CD8-positive, alpha-beta memory T cell (primary cell): ENCODE measurements at regions not wholly inside any gene's neighbourhood (a gene's known extent, or its start where the extent isn't known, plus 50 kb on each side); places are given as distances from the start of the nearest gene placed in this dataset.

Experiments
- CTCF ChIA-PET: fragments of 350-600 bp; sonication (Branson Sonifier 250); formaldehyde crosslinking; loops from one replicate; lab custom pipeline; 2021; ENCODE audit warnings: antibody characterized with exemption; lab: Charles Lee
- POLR2A ChIA-PET: fragments of 350-600 bp; sonication (Branson Sonifier 250); formaldehyde crosslinking; loops from one replicate; lab custom pipeline; 2021; ENCODE audit warnings: antibody characterized with exemption; lab: Charles Lee
- DNase-seq, 5 donors: peaks; one replicate each; pipeline versions ENCODE4 v3.0.0 to v3.0.0-alpha.2; 2020 to 2022; ENCODE audit warnings: mixed read lengths in 1 of 5
- H3K27ac ChIP-seq: one replicate; pipeline ENCODE4 v1.7.0; 2013; ENCODE audit warnings: low read depth, mild to moderate bottlenecking, low read length, moderate library complexity
- H3K27me3 ChIP-seq: 2 replicates; pipeline ENCODE4 v1.7.0; 2013; ENCODE audit warnings: low read length, mild to moderate bottlenecking; ENCODE audit not compliant: insufficient read depth, poor library complexity, severe bottlenecking
- H3K36me3 ChIP-seq: 2 replicates; pipeline ENCODE4 v1.7.0; 2013; ENCODE audit warnings: mild to moderate bottlenecking, low read length, moderate library complexity; ENCODE audit not compliant: insufficient read depth
- H3K4me1 ChIP-seq: 2 replicates; pipeline ENCODE4 v1.7.0; 2013; ENCODE audit warnings: mild to moderate bottlenecking, low read length, moderate library complexity; ENCODE audit not compliant: insufficient read depth
- H3K4me3 ChIP-seq: 2 replicates; pipeline ENCODE4 v1.7.0; 2013; ENCODE audit warnings: mild to moderate bottlenecking, low read length
- H3K9me3 ChIP-seq: 2 replicates; pipeline ENCODE4 v1.7.0; 2013; ENCODE audit warnings: mild to moderate bottlenecking, low read length
- H3K27ac Mint-ChIP-seq, 8 donors: one replicate each; pipeline ENCODE4 v1.8.0; 2020 to 2021; ENCODE audit warnings: mixed read lengths in 8 of 8, mild to moderate bottlenecking in 6 of 8, inconsistent platforms in 3 of 8, moderate library complexity in 3 of 8
- H3K27me3 Mint-ChIP-seq, 2 donors: one replicate each; pipeline ENCODE4 v1.8.0; 2020 to 2021; ENCODE audit warnings: mixed read lengths in 2 of 2, mild to moderate bottlenecking in 1 of 2, moderate library complexity in 1 of 2
- H3K36me3 Mint-ChIP-seq, 3 donors: one replicate each; pipeline ENCODE4 v1.8.0; 2020 to 2021; ENCODE audit warnings: mixed read lengths in 3 of 3, inconsistent platforms in 1 of 3, mild to moderate bottlenecking in 1 of 3
- H3K4me1 Mint-ChIP-seq, 3 donors: one replicate each; pipeline ENCODE4 v1.8.0; 2020 to 2021; ENCODE audit warnings: mixed read lengths in 3 of 3, inconsistent platforms in 1 of 3, mild to moderate bottlenecking in 1 of 3
- H3K4me3 Mint-ChIP-seq, 7 donors: one replicate each; pipeline ENCODE4 v1.8.0; 2020 to 2021; ENCODE audit warnings: mixed read lengths in 7 of 7, mild to moderate bottlenecking in 6 of 7, moderate library complexity in 4 of 7, inconsistent platforms in 2 of 7
- H3K9me3 Mint-ChIP-seq, 5 donors: one replicate each; pipeline ENCODE4 v1.8.0; 2020 to 2022; ENCODE audit warnings: mixed read lengths in 5 of 5, mild to moderate bottlenecking in 3 of 5, moderate library complexity in 2 of 5, inconsistent platforms in 1 of 5

DNA sequence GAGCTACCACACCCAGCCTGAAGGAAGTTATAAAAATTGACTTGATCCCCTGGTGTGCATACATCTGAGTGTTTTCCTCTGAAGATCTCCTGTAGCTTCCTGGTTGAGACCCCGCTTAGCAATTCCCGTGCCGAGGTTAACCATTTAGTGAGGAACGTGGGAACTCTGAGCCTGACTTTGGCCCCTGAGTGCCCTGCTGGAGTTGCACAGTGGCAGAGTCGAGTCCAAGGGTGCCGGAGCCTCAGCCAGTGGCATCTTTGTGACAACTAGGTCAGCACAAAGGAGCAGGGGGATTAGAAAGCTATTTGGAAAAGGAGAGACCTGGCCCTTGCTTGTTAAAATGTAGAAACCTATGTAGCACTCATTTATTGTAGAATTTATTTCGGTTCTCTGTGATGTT lies 561.2 kb upstream of the SALL3 start:
- H3K4me3 Mint-ChIP-seq = no peak overlapping the region
- peaks cover 0 to 2% of the 10 kb centered on the region in 2 donors for H3K27me3 Mint-ChIP-seq
- H3K27me3 ChIP-seq = no peaks in the 10 kb centered on the region
- H3K27ac ChIP-seq = no peak overlapping the region
- no peaks in the 10 kb centered on the region for H3K36me3 Mint-ChIP-seq
- H3K9me3 ChIP-seq = no peaks in the 10 kb centered on the region
- no peaks in the 10 kb centered on the region for H3K4me1 Mint-ChIP-seq
- DNase-seq = no peak
- CTCF ChIA-PET = no interaction called here
- H3K4me3 ChIP-seq = no peak overlapping the region
- POLR2A ChIA-PET = no interaction called here
- no peaks in the 10 kb centered on the region for H3K4me1 ChIP-seq
- H3K36me3 ChIP-seq = no peaks in the 10 kb centered on the region
- no peak overlapping the region for H3K27ac Mint-ChIP-seq
- H3K9me3 Mint-ChIP-seq = no peaks in the 10 kb centered on the region

GRCh38 chr18:78419171-78419570 lies 560.4 kb upstream of the SALL3 start:
- H3K27me3 ChIP-seq = no peaks in the 10 kb centered on the region

GRCh38 chr18:78420116-78420515 lies 559.5 kb upstream of the SALL3 start:
- H3K27ac Mint-ChIP-seq = no peak overlapping the region
- ChIA-PET CTCF (no interaction called here), POLR2A (no interaction called here)
- H3K36me3 Mint-ChIP-seq = no peaks in the 10 kb centered on the region
- no peaks in the 10 kb centered on the region for H3K9me3 ChIP-seq
- no peak overlapping the region for H3K4me3 Mint-ChIP-seq
- DNase-seq = no peak
- no peaks in the 10 kb centered on the region for H3K36me3 ChIP-seq
- no peaks in the 10 kb centered on the region for H3K27me3 ChIP-seq
- no peaks in the 10 kb centered on the region for H3K4me1 Mint-ChIP-seq
- peaks cover 0 to 2% of the 10 kb centered on the region in 2 donors for H3K27me3 Mint-ChIP-seq
- no peak overlapping the region for H3K27ac ChIP-seq
- H3K4me3 ChIP-seq = no peak overlapping the region
- no peaks in the 10 kb centered on the region for H3K9me3 Mint-ChIP-seq
- H3K4me1 ChIP-seq = no peaks in the 10 kb centered on the region

More at GRCh38 chr18:78419171-78419570, 560.4 kb upstream of the SALL3 start:
- ChIA-PET CTCF (no interaction called here), POLR2A (no interaction called here)
- DNase-seq = no peak
- Mint-ChIP-seq H3K27ac (no peak overlapping the region), H3K4me3 (no peak overlapping the region), H3K36me3 (no peaks in the 10 kb centered on the region), H3K4me1 (no peaks in the 10 kb centered on the region), H3K27me3 (peaks cover 0 to 2% of the 10 kb centered on the region in 2 donors), H3K9me3 (no peaks in the 10 kb centered on the region)
- Histone ChIP-seq H3K27ac (no peak overlapping the region), H3K36me3 (no peaks in the 10 kb centered on the region), H3K4me1 (no peaks in the 10 kb centered on the region), H3K4me3 (no peak overlapping the region), H3K9me3 (no peaks in the 10 kb centered on the region)

DNA sequence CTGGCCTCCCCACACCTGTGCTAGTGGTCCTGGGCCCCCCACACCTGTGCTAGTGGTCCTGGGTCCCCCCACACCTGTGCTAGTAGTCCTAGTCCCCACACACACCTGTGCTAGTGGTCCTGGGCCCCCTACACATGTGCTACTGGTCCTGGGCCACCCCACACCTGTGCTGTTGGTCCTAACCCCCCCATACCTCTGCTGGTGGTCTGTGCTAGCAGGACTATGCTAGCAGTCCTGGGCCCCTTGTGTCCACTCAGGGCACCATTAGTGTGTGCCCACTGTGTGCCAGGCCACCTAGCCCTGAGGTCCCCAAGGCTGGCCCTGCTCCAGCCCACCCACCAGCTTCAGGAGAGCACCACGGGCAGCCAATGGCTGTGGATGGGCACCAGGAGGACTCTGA lies 558.2 kb upstream of the SALL3 start:
- Histone ChIP-seq H3K27me3 (no peaks in the 10 kb centered on the region), H3K9me3 (no peaks in the 10 kb centered on the region), H3K27ac (no peak overlapping the region), H3K36me3 (no peaks in the 10 kb centered on the region), H3K4me3 (no peak overlapping the region), H3K4me1 (no peaks in the 10 kb centered on the region)
- Mint-ChIP-seq H3K9me3 (no peaks in the 10 kb centered on the region), H3K4me3 (peak overlapping the region in 1 of 7 donors; percentile 9), H3K36me3 (no peaks in the 10 kb centered on the region), H3K4me1 (no peaks in the 10 kb centered on the region), H3K27me3 (peaks cover 0 to 2% of the 10 kb centered on the region in 2 donors), H3K27ac (no peak overlapping the region)
- ChIA-PET CTCF (no interaction called here), POLR2A (no interaction called here)
- DNase-seq = no peak

DNA sequence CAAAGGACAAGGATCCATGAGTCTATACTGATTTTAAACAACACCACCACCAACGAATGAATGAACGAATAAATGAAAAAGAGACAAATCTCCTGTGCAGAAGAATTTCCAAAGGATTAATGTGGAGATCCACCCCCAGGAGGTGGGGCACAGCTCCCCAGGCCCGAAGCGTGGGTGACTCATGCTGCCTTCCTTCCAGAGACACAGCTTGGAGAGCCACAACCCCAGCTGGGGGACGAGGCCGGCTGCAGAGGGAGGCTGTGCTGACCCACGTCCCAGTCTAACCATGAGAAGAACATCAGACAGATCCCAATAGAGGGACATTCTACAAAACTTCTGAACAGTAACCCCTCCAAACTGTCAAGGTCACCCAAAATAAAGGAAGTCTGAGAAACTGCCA lies 557.3 kb upstream of the SALL3 start:
- POLR2A ChIA-PET = no interaction called here
- Mint-ChIP-seq H3K4me3 (no peak overlapping the region), H3K36me3 (no peaks in the 10 kb centered on the region), H3K27ac (no peak overlapping the region), H3K4me1 (no peaks in the 10 kb centered on the region), H3K27me3 (peaks cover 0 to 2% of the 10 kb centered on the region in 2 donors), H3K9me3 (no peaks in the 10 kb centered on the region)
- Histone ChIP-seq H3K9me3 (no peaks in the 10 kb centered on the region), H3K4me3 (no peak overlapping the region), H3K36me3 (no peaks in the 10 kb centered on the region), H3K4me1 (no peaks in the 10 kb centered on the region), H3K27ac (no peak overlapping the region), H3K27me3 (no peaks in the 10 kb centered on the region)
- CTCF ChIA-PET = no interaction called here
- DNase-seq = no peak

DNA sequence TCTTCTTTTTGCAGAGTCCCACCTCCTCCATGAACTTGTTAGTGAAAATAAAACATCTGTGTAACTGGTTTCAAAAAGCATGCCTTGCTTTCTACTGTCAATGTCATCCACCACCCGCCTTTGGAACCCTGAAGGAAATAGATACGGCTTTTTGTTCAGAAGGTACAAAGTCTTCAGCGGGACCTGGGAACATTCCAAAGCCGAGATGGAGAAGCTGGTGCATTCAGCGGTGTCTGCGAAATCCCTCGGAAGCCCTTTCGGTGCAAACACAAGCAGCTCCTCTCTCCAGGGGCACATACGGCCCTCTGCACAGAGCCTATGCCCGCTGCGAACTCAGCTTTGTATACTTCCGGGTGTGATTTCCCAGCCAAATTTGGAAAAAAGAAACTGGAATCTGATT lies 555.8 kb upstream of the SALL3 start:
- H3K27me3 ChIP-seq = no peaks in the 10 kb centered on the region
- DNase-seq = no peak
- Mint-ChIP-seq H3K4me3 (no peak overlapping the region), H3K36me3 (no peaks in the 10 kb centered on the region), H3K27ac (no peak overlapping the region), H3K4me1 (no peaks in the 10 kb centered on the region), H3K27me3 (peaks cover 0 to 5% of the 10 kb centered on the region in 2 donors), H3K9me3 (no peaks in the 10 kb centered on the region)
- H3K4me1 ChIP-seq = no peaks in the 10 kb centered on the region
- POLR2A ChIA-PET = no interaction called here
- no peak overlapping the region for H3K27ac ChIP-seq
- CTCF ChIA-PET = no interaction called here
- H3K9me3 ChIP-seq = no peaks in the 10 kb centered on the region
- H3K4me3 ChIP-seq = no peak overlapping the region
- H3K36me3 ChIP-seq = no peaks in the 10 kb centered on the region

- H3K4me3 Mint-ChIP-seq = no peak overlapping the region
- no peaks in the 10 kb centered on the region for H3K36me3 Mint-ChIP-seq
- H3K4me3 ChIP-seq = no peak overlapping the region
- H3K4me1 Mint-ChIP-seq = no peaks in the 10 kb centered on the region
- no peaks in the 10 kb centered on the region for H3K9me3 ChIP-seq
- H3K36me3 ChIP-seq = no peaks in the 10 kb centered on the region
- no peak overlapping the region for H3K27ac ChIP-seq
- no peak for DNase-seq
- ChIA-PET POLR2A (no interaction called here), CTCF (no interaction called here)
- H3K9me3 Mint-ChIP-seq = no peaks in the 10 kb centered on the region
- H3K27ac Mint-ChIP-seq = peak overlapping the region in 1 of 8 donors; percentile 88
- no peaks in the 10 kb centered on the region for H3K27me3 ChIP-seq
- H3K4me1 ChIP-seq = no peaks in the 10 kb centered on the region
- peaks cover 0 to 5% of the 10 kb centered on the region in 2 donors for H3K27me3 Mint-ChIP-seq
These were observed 555.1 kb upstream of the SALL3 start for GRCh38 chr18:78424403-78425018.

GRCh38 chr18:78425019-78425412 lies 554.6 kb upstream of the SALL3 start:
- H3K9me3 ChIP-seq = no peaks in the 10 kb centered on the region
- DNase-seq = no peak
- Mint-ChIP-seq H3K4me1 (no peaks in the 10 kb centered on the region), H3K9me3 (no peaks in the 10 kb centered on the region), H3K4me3 (no peak overlapping the region), H3K27ac (no peak overlapping the region), H3K36me3 (no peaks in the 10 kb centered on the region), H3K27me3 (peaks cover 0 to 3% of the 10 kb centered on the region in 2 donors)
- no peaks in the 10 kb centered on the region for H3K36me3 ChIP-seq
- ChIA-PET CTCF (no interaction called here), POLR2A (no interaction called here)
- H3K27me3 ChIP-seq = no peaks in the 10 kb centered on the region
- no peaks in the 10 kb centered on the region for H3K4me1 ChIP-seq
- no peak overlapping the region for H3K4me3 ChIP-seq
- H3K27ac ChIP-seq = no peak overlapping the region
